Right lobe of liver (tissue), 6 donors: ENCODE measurements at regions not wholly inside any gene's neighbourhood (a gene's known extent, or its start where the extent isn't known, plus 50 kb on each side); places are given as distances from the start of the nearest gene placed in this dataset.

Experiments used
- ATAC-seq, 4 donors: fragments of 200-7000 bp; cut with Tn5 transposase; one replicate each; pipeline ENCODE4 v1.9.1; 2020; ENCODE audit warnings: mild to moderate bottlenecking in 4 of 4, moderate library complexity in 4 of 4
- DNase-seq, 3 donors: peaks; one replicate each; pipeline ENCODE4 v3.0.0-alpha.2; 2020
- H3K27ac ChIP-seq, 3 donors: fragments of 200-600 bp; one replicate each; pipeline ENCODE4 v1.8.0; 2022
- H3K27me3 ChIP-seq, 2 donors: fragments of 200-600 bp; one replicate each; pipeline ENCODE4 v1.8.0; 2022
- H3K36me3 ChIP-seq, 4 donors: fragments of 200-600 bp; sonication (generic) in 1 of 4; one replicate each; pipeline versions ENCODE4 v1.5.1 to v1.8.0; 2017 to 2022; ENCODE audit warnings: control low read depth in 1 of 4
- H3K4me1 ChIP-seq, 4 donors: fragments of 200-600 bp; sonication (generic) in 1 of 4; one replicate each; pipeline versions ENCODE4 v1.5.1 to v1.8.0; 2017 to 2022; ENCODE audit warnings: control low read depth in 1 of 4
- H3K4me3 ChIP-seq, 3 donors: fragments of 200-600 bp; one replicate each; pipeline ENCODE4 v1.8.0; 2022
- H3K9me3 ChIP-seq, 4 donors: fragments of 200-600 bp; sonication (generic) in 1 of 4; one replicate each; pipeline versions ENCODE4 v1.5.1 to v1.8.0; 2017 to 2022; ENCODE audit warnings: control low read depth in 1 of 4
- POLR2A ChIP-seq: fragments of 450-650 bp; IDR thresholded peaks from one replicate; pipeline ENCODE4 v1.6.1; 2017; ENCODE audit warnings: antibody characterized with exemption, mild to moderate bottlenecking
- WGBS: methylation state at CpG from one replicate; pipeline ENCODE4 v1.1.6; 2018; ENCODE audit warnings: low coverage, low lambda C conversion rate; ENCODE audit not compliant: insufficient coverage; ENCODE audit errors: missing lambda C conversion rate; 5-methylcytosine and 5-hydroxymethylcytosine counted together
- intact Hi-C, 2 donors: fragments of 100-400 bp; cut with DNase I; formaldehyde crosslinking; loops; one replicate each; pipeline versions ENCODE4 v1.11.2 to v1.14.1; 2022
- TF ChIP-seq, protein P1 (sequence below), 4 donors: fragments of 200-600 bp in 3 of 4; fragments of 450-650 bp in 1 of 4; IDR thresholded peaks; one replicate each; pipeline versions ENCODE4 v1.5.1 to v1.8.0; 2016 to 2022; ENCODE audit warnings: antibody characterized with exemption in 4 of 4, mild to moderate bottlenecking in 2 of 4
- donor health status: DM: no; HTN: yes; CAD: no.
- donor health status: DM: no; HTN: no; CAD: no.
- donor health status: DM: no; HTN: no; CAD: no.
- donor health status: DM: no; HTN: yes; CAD: no.
- donor health status: DM: no; HTN: yes; CAD: no.

- WGBS = 42% methylated on average over 2 of the region's 2 CpGs
Observed at GRCh38 chr4:62359441-62360155, 1159.5 kb downstream of the ADGRL3 start.

DNA sequence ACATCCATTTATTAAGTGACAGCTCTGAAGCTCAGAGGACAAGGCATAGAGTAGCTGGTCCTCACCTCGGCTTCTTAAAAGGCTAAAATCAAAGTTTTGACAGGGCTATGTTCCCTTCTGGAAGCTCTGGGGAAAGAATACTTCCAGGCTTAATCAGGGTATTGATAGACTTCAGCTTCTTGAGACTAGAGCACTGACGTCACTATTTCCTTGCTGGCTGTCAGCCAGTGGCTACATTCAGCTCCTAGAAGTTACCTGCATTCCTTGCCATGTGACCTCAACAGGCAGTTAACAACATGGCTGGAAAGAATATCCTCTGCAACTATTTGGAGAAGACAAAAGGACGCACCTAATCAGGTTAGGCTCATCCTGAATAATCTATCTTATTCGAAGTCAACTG lies 1144.8 kb downstream of the ADGRL3 start:
- H3K4me1 ChIP-seq = no peaks in the 10 kb centered on the region
- ATAC-seq (no peak), DNase-seq (no peak)
- H3K9me3 ChIP-seq = no peaks in the 10 kb centered on the region
- no peak overlapping the region for H3K4me3 ChIP-seq
- H3K27me3 ChIP-seq = no peaks in the 10 kb centered on the region
- H3K36me3 ChIP-seq = no peaks in the 10 kb centered on the region
- no peak overlapping the region for H3K27ac ChIP-seq
- no peak for TF ChIP-seq POLR2A
- TF ChIP-seq, protein P1, sequence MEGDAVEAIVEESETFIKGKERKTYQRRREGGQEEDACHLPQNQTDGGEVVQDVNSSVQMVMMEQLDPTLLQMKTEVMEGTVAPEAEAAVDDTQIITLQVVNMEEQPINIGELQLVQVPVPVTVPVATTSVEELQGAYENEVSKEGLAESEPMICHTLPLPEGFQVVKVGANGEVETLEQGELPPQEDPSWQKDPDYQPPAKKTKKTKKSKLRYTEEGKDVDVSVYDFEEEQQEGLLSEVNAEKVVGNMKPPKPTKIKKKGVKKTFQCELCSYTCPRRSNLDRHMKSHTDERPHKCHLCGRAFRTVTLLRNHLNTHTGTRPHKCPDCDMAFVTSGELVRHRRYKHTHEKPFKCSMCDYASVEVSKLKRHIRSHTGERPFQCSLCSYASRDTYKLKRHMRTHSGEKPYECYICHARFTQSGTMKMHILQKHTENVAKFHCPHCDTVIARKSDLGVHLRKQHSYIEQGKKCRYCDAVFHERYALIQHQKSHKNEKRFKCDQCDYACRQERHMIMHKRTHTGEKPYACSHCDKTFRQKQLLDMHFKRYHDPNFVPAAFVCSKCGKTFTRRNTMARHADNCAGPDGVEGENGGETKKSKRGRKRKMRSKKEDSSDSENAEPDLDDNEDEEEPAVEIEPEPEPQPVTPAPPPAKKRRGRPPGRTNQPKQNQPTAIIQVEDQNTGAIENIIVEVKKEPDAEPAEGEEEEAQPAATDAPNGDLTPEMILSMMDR (IDR thresholded peaks at IDR 0.05) = no peak
- WGBS = 47% methylated on average over 3 of the region's 4 CpGs
- intact Hi-C loops = no loop called here

More at GRCh38 chr4:62359441-62360155, 1159.5 kb downstream of the ADGRL3 start:
- Histone ChIP-seq H3K27ac (no peak overlapping the region), H3K9me3 (no peaks in the 10 kb centered on the region), H3K36me3 (no peaks in the 10 kb centered on the region), H3K4me3 (no peak overlapping the region), H3K27me3 (no peaks in the 10 kb centered on the region), H3K4me1 (no peaks in the 10 kb centered on the region)
- ATAC-seq (no peak), DNase-seq (no peak)
- intact Hi-C loops = no loop called here
- no peak for TF ChIP-seq POLR2A
- TF ChIP-seq, protein P1 (IDR thresholded peaks at IDR 0.05) = no peak

DNA sequence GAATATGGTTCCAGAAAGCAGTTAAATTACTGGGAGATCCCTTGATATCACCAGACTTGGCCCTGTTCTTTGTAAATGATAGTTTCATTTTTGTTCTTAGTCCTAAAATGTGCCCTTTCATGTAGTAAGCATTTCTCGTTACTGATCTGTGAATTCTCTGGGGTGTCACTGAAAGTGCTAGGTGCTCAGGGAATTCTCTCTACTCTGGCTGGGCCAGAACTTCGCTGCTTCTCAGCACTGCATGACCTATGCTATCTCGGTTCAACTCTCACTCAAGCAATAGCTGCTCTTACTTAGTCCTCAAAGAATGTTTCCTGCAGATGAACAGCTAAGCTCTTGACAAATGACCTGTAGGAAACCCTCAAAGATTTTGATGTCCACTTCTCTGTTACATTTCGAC lies 1144.3 kb downstream of the ADGRL3 start:
- DNase-seq (no peak), ATAC-seq (no peak)
- no peaks in the 10 kb centered on the region for H3K9me3 ChIP-seq
- H3K36me3 ChIP-seq = no peaks in the 10 kb centered on the region
- intact Hi-C loops = no loop called here
- WGBS = 33% methylated on average over 4 of the region's 4 CpGs
- no peak for TF ChIP-seq POLR2A
- TF ChIP-seq, protein P1 (IDR thresholded peaks at IDR 0.05) = no peak
- H3K4me3 ChIP-seq = no peak overlapping the region
- H3K27ac ChIP-seq = no peak overlapping the region
- no peaks in the 10 kb centered on the region for H3K27me3 ChIP-seq
- H3K4me1 ChIP-seq = no peaks in the 10 kb centered on the region

DNA sequence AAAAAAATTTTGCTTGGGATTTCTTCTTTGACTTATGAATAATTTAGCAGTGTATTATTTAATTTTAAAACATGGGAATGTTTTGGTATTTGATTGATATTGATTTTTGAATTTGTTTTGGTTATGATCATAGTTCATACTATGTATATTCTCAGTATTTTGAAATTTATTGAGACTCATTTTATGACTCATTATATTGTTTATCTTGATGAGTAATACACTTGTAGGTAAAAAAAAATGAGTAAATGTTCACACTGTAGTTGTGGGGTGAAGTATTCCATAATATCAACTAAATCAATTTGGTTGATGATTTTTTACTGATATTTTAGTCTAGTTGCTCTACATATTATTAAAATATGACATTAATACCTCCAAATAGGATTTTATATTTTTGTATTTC lies 1142.2 kb downstream of the ADGRL3 start:
- Histone ChIP-seq H3K36me3 (no peaks in the 10 kb centered on the region), H3K9me3 (no peaks in the 10 kb centered on the region), H3K4me3 (no peak overlapping the region), H3K4me1 (no peaks in the 10 kb centered on the region), H3K27me3 (no peaks in the 10 kb centered on the region), H3K27ac (no peak overlapping the region)
- ATAC-seq = no peak
- TF ChIP-seq POLR2A = no peak
- TF ChIP-seq, protein P1 (IDR thresholded peaks at IDR 0.05) = no peak
- intact Hi-C loops = no loop called here
- no peak for DNase-seq

DNA sequence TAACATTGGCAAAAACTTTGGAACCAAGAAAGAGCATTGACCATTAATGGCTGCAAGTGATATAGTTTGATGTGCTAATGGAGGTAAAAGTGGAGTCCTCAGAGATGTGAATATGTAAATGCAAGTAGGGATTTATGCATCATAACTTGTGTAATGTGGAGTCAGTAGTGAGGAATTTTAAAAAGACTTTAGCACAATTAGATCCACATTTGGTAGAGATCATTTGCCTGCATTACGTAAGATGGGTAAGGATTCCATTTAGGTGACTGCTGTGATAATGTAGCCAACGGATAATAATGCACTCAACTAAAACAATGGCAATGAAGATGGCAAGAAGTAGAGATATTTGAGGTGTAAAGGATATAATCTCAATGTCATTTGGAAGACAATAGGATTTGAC lies 1128.4 kb downstream of the ADGRL3 start:
- no peaks in the 10 kb centered on the region for H3K36me3 ChIP-seq
- H3K9me3 ChIP-seq = no peaks in the 10 kb centered on the region
- no peaks in the 10 kb centered on the region for H3K4me1 ChIP-seq
- DNase-seq = no peak
- no peaks in the 10 kb centered on the region for H3K27me3 ChIP-seq
- no peak overlapping the region for H3K27ac ChIP-seq
- no peak for ATAC-seq
- no peak overlapping the region for H3K4me3 ChIP-seq
- TF ChIP-seq, protein P1 (IDR thresholded peaks at IDR 0.05) = no peak
- TF ChIP-seq POLR2A = no peak
- WGBS = 76% methylated on average over 2 of the region's 2 CpGs
- intact Hi-C loops = no loop called here
